HG03066 (cell line): ENCODE measurements at regions not wholly inside any gene's neighbourhood (a gene's known extent, or its start where the extent isn't known, plus 50 kb on each side); places are given as distances from the start of the nearest gene placed in this dataset.

Source experiments
- ATAC-seq: cut with Tn5 transposase; IDR thresholded peaks from one replicate; pipeline ENCODE4 v1.9.1; 2021; ENCODE audit warnings: low read depth; ENCODE audit not compliant: unreplicated experiment

GRCh38 chr20:39124064-39124463 is 161.9 kb downstream of the DHX35 start:
- no peak for ATAC-seq

DNA sequence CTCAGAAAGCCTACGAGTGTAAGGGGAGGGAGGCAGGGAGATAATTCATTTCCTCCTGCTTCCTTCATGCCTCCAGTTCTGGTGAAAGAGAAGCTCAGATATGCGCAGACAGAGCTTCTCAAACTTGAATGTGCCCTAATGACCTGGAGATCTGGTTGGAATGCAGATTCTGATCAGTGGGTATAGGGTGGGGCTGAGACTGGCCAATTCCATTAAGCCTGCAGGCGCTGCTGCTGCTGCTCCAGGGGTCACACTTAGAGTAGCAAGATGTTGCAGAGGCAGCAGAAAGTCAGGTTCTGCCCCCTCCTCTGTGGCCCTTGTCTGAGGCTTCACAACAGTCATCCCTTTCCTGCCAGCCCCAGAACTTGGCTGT is 161.0 kb downstream of the DHX35 start:
- ATAC-seq, result no peak

- ATAC-seq, result no peak
Measured at GRCh38 chr20:39117491-39117890, 155.3 kb downstream of the DHX35 start.

GRCh38 chr20:39116020-39116419 is 153.9 kb downstream of the DHX35 start:
- no peak for ATAC-seq

- no peak for ATAC-seq
Measured at GRCh38 chr20:39112178-39112743, 150.1 kb downstream of the DHX35 start.

GRCh38 chr20:39111359-39112177 is 149.4 kb downstream of the DHX35 start:
- no peak for ATAC-seq

- no peak for ATAC-seq
Measured at GRCh38 chr20:39110819-39111136, 148.6 kb downstream of the DHX35 start.

GRCh38 chr20:39109933-39110818 is 148.0 kb downstream of the DHX35 start:
- no peak for ATAC-seq

DNA sequence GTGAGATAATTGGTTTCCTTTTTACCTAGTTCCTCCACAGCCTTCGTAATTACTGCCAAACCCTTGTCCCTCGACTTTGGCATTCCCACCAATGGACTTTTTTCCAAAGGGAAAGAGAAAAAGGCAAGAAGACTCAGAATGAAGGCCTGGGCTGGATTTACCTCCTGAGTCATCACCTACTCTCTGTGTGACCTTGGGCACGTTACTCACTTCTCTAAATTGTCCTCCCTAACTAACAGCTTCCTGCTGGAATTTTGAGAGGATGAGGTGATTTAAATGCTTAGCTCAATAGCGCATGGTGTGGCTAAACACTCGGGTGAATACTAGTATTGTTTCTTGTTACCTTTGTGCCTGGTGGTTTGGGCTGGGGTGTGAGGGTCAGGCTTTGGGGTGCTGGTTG is 146.6 kb downstream of the DHX35 start:
- no peak for ATAC-seq

- no peak for ATAC-seq
Measured at GRCh38 chr20:39107741-39108140, 145.6 kb downstream of the DHX35 start.

GRCh38 chr20:39106791-39107190 is 144.6 kb downstream of the DHX35 start:
- ATAC-seq, result no peak

DNA sequence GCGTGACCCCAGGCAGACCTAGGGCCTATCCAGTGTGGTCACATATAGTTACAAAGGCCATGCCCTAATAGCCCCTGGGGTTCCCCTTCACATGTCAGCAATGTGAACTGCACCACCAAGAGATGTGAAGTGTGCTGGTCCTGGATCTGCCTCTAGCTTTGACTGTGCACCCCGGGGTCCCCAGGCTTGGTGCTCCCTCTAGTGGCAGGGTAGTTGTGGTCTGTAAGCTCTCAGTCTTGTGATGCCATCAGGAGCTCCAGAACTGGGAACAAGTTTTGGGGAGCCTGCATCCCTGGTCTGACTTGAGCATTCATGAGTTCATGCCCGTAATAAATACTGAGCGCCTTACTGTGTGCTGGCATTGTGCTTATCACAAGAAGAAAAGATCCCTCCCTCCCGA is 143.4 kb downstream of the DHX35 start:
- ATAC-seq, result no peak

GRCh38 chr20:39103732-39104131 is 141.6 kb downstream of the DHX35 start:
- no peak for ATAC-seq

- ATAC-seq, result no peak
Measured at GRCh38 chr20:39103305-39103704, 141.2 kb downstream of the DHX35 start.

DNA sequence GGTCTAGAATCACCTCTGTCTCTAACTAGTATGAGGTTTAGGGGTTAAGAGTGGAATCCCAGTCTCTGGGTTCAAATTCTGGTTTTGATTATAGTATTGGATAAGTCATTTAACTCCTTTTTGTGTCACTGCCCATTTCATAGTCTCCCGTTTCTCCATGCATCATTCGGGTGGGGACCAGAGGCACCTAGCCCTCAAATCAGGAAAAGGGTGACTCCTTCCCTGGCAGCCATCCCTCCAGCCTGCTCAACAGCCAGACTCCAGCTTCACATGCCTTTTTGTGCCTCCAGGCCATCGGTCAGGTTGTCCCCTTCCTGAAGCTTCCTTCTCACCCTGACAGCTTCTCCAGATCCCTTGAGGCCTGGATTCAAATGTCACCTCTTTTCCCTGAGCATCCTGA is 139.8 kb downstream of the DHX35 start:
- ATAC-seq, result no peak

DNA sequence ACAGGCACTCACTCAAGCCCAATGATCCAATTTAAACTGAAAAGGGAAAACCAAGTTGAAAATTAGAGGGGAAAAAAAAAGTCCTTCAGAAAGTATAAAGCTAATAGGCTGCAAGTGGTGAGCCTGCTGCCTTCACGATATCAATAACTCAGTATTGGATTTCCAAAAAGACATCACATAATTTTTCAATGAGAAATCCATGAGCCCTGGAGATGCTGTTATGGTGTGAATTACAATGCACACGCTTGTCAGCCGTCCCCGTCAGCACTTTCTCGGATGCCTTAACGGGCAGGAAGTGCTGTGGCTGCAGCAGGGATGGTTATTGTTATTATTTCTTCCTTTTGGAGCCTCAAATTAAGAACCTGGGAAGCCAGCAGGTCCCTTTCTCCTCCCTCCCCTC is 138.5 kb downstream of the DHX35 start:
- ATAC-seq, result no peak

GRCh38 chr20:39097889-39098288 is 135.7 kb downstream of the DHX35 start:
- ATAC-seq, result no peak

DNA sequence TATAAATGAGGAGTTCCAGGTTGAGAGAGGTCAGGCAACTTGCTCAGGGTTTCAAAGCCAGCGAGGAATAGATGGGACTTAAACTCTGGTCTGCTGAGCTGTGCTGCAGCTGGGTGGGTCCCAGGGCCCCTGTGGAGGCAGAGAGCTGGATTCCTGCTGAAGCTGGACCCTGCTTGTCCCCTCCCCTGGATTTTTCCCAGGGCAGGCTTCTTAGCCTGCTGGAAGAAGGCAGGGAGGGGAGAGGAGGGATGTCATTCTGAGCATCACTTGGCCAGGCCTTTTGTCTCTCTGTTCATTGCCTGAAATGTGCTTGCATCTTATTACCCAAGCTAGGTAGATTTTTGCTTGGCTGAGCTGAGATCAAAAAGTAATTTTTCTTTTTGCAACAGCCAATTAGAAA is 133.7 kb downstream of the DHX35 start:
- no peak for ATAC-seq

DNA sequence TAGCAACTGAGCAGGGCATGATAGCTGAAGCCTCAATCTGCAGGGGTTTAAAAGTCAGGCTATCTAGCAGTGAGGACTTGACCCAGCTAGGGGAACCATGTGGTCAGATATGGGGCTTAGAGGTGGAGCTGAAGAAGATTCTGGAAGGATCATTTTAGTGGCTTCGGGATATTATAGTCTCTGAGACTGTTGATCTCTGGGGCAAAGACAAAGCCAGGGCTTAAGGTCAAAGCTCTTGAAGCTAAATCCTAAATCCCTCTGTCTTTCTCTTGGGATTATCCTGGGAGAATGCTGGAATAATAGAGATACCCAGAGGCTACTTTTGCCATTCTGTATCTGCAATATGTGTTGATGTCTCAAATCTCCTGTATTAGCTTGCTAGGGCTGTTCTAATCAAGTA is 132.2 kb downstream of the DHX35 start:
- no peak for ATAC-seq

DNA sequence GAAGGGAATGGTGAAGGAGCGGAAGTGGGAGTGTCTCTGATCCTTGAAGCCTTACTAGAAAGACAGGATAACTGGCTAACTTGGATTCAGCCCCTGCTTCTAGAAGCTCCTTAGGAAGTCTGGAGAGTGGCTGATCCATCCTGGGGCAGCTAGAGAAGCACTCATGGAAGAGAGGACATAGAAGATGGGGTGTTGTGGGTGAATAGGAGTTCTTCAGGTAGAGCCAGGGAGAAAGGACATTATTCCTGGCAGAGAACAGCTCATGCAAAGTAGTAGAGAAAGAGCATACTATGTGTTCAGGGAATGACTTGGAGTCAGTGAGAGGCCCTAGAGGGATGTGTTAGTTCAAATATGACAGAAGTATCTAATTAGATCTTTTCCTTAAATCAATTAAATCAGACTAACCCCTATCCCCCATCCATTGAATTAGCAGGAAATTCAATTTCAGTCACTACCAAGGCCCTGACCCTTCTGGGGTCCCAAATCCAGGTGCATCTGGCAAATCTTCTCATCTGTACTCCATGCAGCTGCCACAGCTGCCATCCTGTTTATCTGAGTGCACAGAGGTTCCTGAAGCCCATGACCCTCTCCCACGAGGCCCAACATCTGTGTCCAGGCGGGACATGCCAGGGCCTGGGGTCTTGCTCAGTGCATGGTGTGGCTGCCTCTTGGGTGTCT is 130.7 kb downstream of the DHX35 start:
- ATAC-seq, result no peak

- ATAC-seq, result no peak
Measured at GRCh38 chr20:39090906-39091305, 128.8 kb downstream of the DHX35 start.
